ENCODE measurements at regions not wholly inside any gene's neighbourhood (a gene's known extent, or its start where the extent isn't known, plus 50 kb on each side); places are given as distances from the start of the nearest gene placed in this dataset.

DNA sequence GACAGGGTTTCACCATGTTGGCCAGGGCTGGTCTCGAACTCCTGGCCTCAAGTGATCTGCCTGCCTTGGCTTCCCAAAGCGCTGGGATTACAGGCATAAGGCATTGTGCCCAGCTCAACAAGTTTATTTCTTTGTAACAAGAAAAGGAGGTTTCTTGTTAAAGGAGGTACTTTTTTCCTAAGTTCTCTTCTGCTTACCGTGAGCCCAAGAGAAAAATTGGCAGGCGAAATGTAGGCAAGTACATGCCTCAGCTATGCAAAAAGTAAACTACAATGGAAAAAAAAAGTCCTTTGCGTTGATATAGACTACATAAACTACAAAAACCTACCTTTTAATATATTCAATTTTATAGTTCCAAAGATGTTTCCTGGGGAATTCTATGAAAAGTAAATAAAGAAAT, 122.6 kb downstream of the DKK1 start:
- H2AFZ ChIP-seq (ENCODE audit: low read length) = no peak overlapping the region
- no peaks in the 10 kb centered on the region for H3K36me3 ChIP-seq (ENCODE audit: insufficient read depth, low read length)
- no peak overlapping the region for H3K4me2 ChIP-seq (ENCODE audit: insufficient read depth, low read length)
- H3K4me3 ChIP-seq (ENCODE audit: insufficient read depth, low read length) = no peak overlapping the region
- H3K27me3 ChIP-seq (ENCODE audit: insufficient read depth, low read length) = no peaks in the 10 kb centered on the region
- no peaks in the 10 kb centered on the region for H3K79me2 ChIP-seq (ENCODE audit: insufficient read depth, low read length)
- no peak for DNase-seq (ENCODE audit: insufficient read length, low spot score, missing footprints)
- no peaks in the 10 kb centered on the region for H4K20me1 ChIP-seq (ENCODE audit: insufficient read depth, low read length)
- H3K27ac ChIP-seq (ENCODE audit: low read depth, low read length) = no peak overlapping the region
- TF ChIP-seq, protein P1, sequence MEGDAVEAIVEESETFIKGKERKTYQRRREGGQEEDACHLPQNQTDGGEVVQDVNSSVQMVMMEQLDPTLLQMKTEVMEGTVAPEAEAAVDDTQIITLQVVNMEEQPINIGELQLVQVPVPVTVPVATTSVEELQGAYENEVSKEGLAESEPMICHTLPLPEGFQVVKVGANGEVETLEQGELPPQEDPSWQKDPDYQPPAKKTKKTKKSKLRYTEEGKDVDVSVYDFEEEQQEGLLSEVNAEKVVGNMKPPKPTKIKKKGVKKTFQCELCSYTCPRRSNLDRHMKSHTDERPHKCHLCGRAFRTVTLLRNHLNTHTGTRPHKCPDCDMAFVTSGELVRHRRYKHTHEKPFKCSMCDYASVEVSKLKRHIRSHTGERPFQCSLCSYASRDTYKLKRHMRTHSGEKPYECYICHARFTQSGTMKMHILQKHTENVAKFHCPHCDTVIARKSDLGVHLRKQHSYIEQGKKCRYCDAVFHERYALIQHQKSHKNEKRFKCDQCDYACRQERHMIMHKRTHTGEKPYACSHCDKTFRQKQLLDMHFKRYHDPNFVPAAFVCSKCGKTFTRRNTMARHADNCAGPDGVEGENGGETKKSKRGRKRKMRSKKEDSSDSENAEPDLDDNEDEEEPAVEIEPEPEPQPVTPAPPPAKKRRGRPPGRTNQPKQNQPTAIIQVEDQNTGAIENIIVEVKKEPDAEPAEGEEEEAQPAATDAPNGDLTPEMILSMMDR (IDR thresholded peaks at IDR 0.05; ENCODE audit: extremely low read depth, low read depth, low read length) = no peak
- H3K9me3 ChIP-seq (ENCODE audit: low read depth, low read length) = no peaks in the 10 kb centered on the region
- H3K4me1 ChIP-seq (ENCODE audit: insufficient read depth, low read length) = peaks cover 9% of the 10 kb centered on the region

DNA sequence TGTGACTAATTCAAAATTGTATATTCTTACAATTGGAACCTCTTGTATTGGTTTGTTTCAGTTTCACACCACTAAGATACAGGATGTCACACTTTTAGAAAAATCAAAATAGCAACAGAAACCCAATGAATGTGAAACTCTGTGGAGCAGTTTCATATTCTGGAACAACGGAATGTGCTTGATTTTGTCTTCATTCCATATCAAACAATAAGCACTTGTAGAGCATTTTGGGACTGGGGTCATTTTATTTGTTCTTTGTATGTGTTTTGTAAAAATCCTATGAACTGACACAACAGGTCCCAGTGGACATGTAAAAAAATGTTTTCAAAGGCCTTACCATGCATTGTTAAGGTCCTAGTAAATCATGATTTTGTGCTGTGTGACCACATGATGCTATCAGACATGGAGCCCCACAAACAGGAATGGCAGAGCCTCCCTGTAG, 123.1 kb downstream of the DKK1 start:
- H3K27ac ChIP-seq (ENCODE audit: low read depth, low read length) = peak overlapping the region; percentile 18
- peak overlapping the region; percentile 3 for H2AFZ ChIP-seq (ENCODE audit: low read length)
- DNase-seq (ENCODE audit: insufficient read length, low spot score, missing footprints) = no peak
- no peaks in the 10 kb centered on the region for H3K27me3 ChIP-seq (ENCODE audit: insufficient read depth, low read length)
- no peak overlapping the region for H3K4me3 ChIP-seq (ENCODE audit: insufficient read depth, low read length)
- no peaks in the 10 kb centered on the region for H3K36me3 ChIP-seq (ENCODE audit: insufficient read depth, low read length)
- H3K4me1 ChIP-seq (ENCODE audit: insufficient read depth, low read length) = peaks cover 9% of the 10 kb centered on the region
- H4K20me1 ChIP-seq (ENCODE audit: insufficient read depth, low read length) = no peaks in the 10 kb centered on the region
- H3K79me2 ChIP-seq (ENCODE audit: insufficient read depth, low read length) = no peaks in the 10 kb centered on the region
- TF ChIP-seq, protein P1 (IDR thresholded peaks at IDR 0.05; ENCODE audit: extremely low read depth, low read depth, low read length) = no peak
- no peaks in the 10 kb centered on the region for H3K9me3 ChIP-seq (ENCODE audit: low read depth, low read length)
- H3K4me2 ChIP-seq (ENCODE audit: insufficient read depth, low read length) = no peak overlapping the region

DNA sequence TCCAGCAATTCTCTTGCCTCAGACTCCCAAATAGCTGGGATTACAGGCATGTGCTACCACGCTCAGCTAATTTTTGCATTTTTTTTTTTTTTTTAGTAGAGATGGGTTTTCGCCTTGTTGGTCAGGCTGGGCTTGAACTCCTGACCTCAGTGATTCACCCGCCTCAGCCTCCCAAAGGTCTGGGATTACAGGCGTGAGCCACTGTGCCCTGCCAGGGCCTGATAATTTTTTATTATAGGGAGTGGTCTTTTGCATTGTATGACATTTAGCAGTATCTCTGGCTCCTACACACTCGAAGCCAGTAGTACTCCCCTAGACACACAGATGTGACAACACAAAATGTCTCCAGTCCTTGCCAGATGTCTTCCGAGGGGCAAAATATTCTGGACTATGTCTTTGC, 124.0 kb downstream of the DKK1 start:
- no peak for DNase-seq (ENCODE audit: insufficient read length, low spot score, missing footprints)
- TF ChIP-seq, protein P1 (IDR thresholded peaks at IDR 0.05; ENCODE audit: extremely low read depth, low read depth, low read length) = no peak
- Histone ChIP-seq H3K79me2 (ENCODE audit: insufficient read depth, low read length) (no peaks in the 10 kb centered on the region), H2AFZ (ENCODE audit: low read length) (no peak overlapping the region), H4K20me1 (ENCODE audit: insufficient read depth, low read length) (no peaks in the 10 kb centered on the region), H3K4me2 (ENCODE audit: insufficient read depth, low read length) (no peak overlapping the region), H3K9me3 (ENCODE audit: low read depth, low read length) (no peaks in the 10 kb centered on the region), H3K36me3 (ENCODE audit: insufficient read depth, low read length) (no peaks in the 10 kb centered on the region), H3K4me3 (ENCODE audit: insufficient read depth, low read length) (no peak overlapping the region), H3K27ac (ENCODE audit: low read depth, low read length) (no peak overlapping the region), H3K27me3 (ENCODE audit: insufficient read depth, low read length) (no peaks in the 10 kb centered on the region), H3K4me1 (ENCODE audit: insufficient read depth, low read length) (peaks cover 16% of the 10 kb centered on the region)

DNA sequence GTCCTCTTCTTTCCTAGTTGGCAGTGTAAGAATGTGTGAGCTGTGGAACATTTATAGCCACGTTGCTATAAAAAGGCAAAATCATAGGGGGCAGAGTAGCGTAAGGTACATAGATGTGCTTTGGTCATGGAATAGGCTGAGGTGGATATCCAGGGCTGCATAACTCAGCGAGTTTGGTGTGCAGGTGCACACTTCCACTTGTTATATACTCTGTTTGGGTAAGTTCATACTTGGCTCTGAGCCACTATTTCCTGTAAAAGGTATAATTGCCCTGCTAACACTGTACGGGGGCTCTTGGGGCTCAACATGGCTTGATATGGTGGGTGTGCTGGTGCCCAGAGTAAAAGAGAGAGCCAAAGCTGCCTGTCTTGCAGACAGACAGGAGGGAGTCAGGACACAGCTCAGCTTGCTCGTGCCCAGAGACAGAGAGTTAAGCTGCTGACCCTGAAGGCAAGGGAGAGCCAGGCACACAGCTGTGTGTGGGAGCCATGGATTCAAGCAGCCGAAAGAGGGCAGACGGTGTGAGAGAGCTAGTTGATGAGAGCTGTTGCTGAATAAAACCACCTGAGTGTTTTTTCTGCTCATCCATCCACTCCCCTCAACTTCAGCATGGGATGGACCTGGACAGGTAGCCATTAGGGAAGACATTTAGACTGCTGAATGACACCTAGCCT, 126.7 kb downstream of the DKK1 start:
- no peaks in the 10 kb centered on the region for H3K27me3 ChIP-seq (ENCODE audit: insufficient read depth, low read length)
- H3K36me3 ChIP-seq (ENCODE audit: insufficient read depth, low read length) = no peaks in the 10 kb centered on the region
- peaks cover 31% of the 10 kb centered on the region for H3K4me1 ChIP-seq (ENCODE audit: insufficient read depth, low read length)
- no peak for DNase-seq (ENCODE audit: insufficient read length, low spot score, missing footprints)
- H3K9me3 ChIP-seq (ENCODE audit: low read depth, low read length) = no peaks in the 10 kb centered on the region
- H2AFZ ChIP-seq (ENCODE audit: low read length) = peak overlapping the region; percentile 52
- no peaks in the 10 kb centered on the region for H4K20me1 ChIP-seq (ENCODE audit: insufficient read depth, low read length)
- no peak overlapping the region for H3K4me2 ChIP-seq (ENCODE audit: insufficient read depth, low read length)
- H3K27ac ChIP-seq (ENCODE audit: low read depth, low read length) = no peak overlapping the region
- TF ChIP-seq, protein P1 (IDR thresholded peaks at IDR 0.05; ENCODE audit: extremely low read depth, low read depth, low read length) = no peak
- H3K79me2 ChIP-seq (ENCODE audit: insufficient read depth, low read length) = no peaks in the 10 kb centered on the region
- H3K4me3 ChIP-seq (ENCODE audit: insufficient read depth, low read length) = no peak overlapping the region
